ENCODE measurements at regions not wholly inside any gene's neighbourhood (a gene's known extent, or its start where the extent isn't known, plus 50 kb on each side); places are given as distances from the start of the nearest gene placed in this dataset.

GRCh38 chr16:25434064-25434463 lies 176.4 kb upstream of the ZKSCAN2 start:
- in situ Hi-C loops (cut with MboI) = no loop called here
- H3K4me3 ChIP-seq = no peak overlapping the region
- H3K9ac ChIP-seq (ENCODE audit: control insufficient read depth, insufficient read depth, low read length) = no peak overlapping the region
- no peaks in the 10 kb centered on the region for H3K4me1 ChIP-seq (ENCODE audit: control insufficient read depth, insufficient read depth, low read length)
- ChIA-PET SMC1A (ENCODE audit: uncharacterized antibody, unreplicated experiment) (no interaction called here), RAD21 (ENCODE audit: unreplicated experiment) (no interaction called here), CTCF (no interaction called here), POLR2A (no interaction called here)
- H3K9me3 ChIP-seq (replicated peaks; ENCODE audit: control insufficient read depth, insufficient read depth, low read length) = no peaks in the 10 kb centered on the region
- no peaks in the 10 kb centered on the region; a peak in 1 of 4 replicates for H3K27me3 ChIP-seq (replicated peaks in 1 of 2; ENCODE audit: control insufficient read depth in 2 of 2, insufficient read depth in 2 of 2, low read length in 1 of 2)
- FAIRE-seq = no peak
- WGBS (ENCODE audit: insufficient coverage, insufficient replicate concordance, low lambda C conversion rate, missing lambda C conversion rate) = 2% methylated on average over 3 of the region's 3 CpGs
- H4K20me1 ChIP-seq (ENCODE audit: control insufficient read depth, insufficient read depth) = no peaks in the 10 kb centered on the region
- no peak overlapping the region for H2AFZ ChIP-seq (ENCODE audit: control insufficient read depth, low read depth, low read length)
- intact Hi-C loops (cut with micrococcal nuclease; ENCODE audit: unreplicated experiment) = no loop called here
- no TSS peak for BruUV-seq (replicated peaks)
- TF ChIP-seq POLR2A (IDR thresholded peaks at IDR 0.05; ENCODE audit: low read depth, low read length) (no peak), MEF2B (IDR thresholded peaks at IDR 0.05; ENCODE audit: partially characterized antibody, poor library complexity, severe bottlenecking) (no peak), NR2F1 (conservative IDR thresholded peaks at IDR 0.05) (no peak), CHD4 (IDR thresholded peaks at IDR 0.05) (no peak), CEBPZ (IDR thresholded peaks at IDR 0.05; ENCODE audit: low read depth, low read length) (no peak), SPI1 (IDR thresholded peaks at IDR 0.05; ENCODE audit: borderline replicate concordance, insufficient read depth, low read depth, low read length) (no peak), LARP7 (IDR thresholded peaks at IDR 0.05) (no peak), EGR1 (IDR thresholded peaks at IDR 0.05; ENCODE audit: borderline replicate concordance in 1 of 2, low read depth in 2 of 2, low read length in 2 of 2) (no peak), JUND (IDR thresholded peaks at IDR 0.05; ENCODE audit: low read depth, low read length) (no peak), ZZZ3 (IDR thresholded peaks at IDR 0.05; ENCODE audit: control insufficient read depth, insufficient read length, low read depth) (no peak), BHLHE40 (IDR thresholded peaks at IDR 0.05; ENCODE audit: borderline replicate concordance in 1 of 2, low read depth in 2 of 2, low read length in 1 of 2) (no peak)
- TF ChIP-seq, protein P1, sequence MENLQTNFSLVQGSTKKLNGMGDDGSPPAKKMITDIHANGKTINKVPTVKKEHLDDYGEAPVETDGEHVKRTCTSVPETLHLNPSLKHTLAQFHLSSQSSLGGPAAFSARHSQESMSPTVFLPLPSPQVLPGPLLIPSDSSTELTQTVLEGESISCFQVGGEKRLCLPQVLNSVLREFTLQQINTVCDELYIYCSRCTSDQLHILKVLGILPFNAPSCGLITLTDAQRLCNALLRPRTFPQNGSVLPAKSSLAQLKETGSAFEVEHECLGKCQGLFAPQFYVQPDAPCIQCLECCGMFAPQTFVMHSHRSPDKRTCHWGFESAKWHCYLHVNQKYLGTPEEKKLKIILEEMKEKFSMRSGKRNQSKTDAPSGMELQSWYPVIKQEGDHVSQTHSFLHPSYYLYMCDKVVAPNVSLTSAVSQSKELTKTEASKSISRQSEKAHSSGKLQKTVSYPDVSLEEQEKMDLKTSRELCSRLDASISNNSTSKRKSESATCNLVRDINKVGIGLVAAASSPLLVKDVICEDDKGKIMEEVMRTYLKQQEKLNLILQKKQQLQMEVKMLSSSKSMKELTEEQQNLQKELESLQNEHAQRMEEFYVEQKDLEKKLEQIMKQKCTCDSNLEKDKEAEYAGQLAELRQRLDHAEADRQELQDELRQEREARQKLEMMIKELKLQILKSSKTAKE (IDR thresholded peaks at IDR 0.05; ENCODE audit: low read depth, poor library complexity, severe bottlenecking) = no peak
- TF ChIP-seq, protein P2, sequence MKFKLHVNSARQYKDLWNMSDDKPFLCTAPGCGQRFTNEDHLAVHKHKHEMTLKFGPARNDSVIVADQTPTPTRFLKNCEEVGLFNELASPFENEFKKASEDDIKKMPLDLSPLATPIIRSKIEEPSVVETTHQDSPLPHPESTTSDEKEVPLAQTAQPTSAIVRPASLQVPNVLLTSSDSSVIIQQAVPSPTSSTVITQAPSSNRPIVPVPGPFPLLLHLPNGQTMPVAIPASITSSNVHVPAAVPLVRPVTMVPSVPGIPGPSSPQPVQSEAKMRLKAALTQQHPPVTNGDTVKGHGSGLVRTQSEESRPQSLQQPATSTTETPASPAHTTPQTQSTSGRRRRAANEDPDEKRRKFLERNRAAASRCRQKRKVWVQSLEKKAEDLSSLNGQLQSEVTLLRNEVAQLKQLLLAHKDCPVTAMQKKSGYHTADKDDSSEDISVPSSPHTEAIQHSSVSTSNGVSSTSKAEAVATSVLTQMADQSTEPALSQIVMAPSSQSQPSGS (IDR thresholded peaks at IDR 0.05; ENCODE audit: low read length) = no peak
- TF ChIP-seq, protein P3, sequence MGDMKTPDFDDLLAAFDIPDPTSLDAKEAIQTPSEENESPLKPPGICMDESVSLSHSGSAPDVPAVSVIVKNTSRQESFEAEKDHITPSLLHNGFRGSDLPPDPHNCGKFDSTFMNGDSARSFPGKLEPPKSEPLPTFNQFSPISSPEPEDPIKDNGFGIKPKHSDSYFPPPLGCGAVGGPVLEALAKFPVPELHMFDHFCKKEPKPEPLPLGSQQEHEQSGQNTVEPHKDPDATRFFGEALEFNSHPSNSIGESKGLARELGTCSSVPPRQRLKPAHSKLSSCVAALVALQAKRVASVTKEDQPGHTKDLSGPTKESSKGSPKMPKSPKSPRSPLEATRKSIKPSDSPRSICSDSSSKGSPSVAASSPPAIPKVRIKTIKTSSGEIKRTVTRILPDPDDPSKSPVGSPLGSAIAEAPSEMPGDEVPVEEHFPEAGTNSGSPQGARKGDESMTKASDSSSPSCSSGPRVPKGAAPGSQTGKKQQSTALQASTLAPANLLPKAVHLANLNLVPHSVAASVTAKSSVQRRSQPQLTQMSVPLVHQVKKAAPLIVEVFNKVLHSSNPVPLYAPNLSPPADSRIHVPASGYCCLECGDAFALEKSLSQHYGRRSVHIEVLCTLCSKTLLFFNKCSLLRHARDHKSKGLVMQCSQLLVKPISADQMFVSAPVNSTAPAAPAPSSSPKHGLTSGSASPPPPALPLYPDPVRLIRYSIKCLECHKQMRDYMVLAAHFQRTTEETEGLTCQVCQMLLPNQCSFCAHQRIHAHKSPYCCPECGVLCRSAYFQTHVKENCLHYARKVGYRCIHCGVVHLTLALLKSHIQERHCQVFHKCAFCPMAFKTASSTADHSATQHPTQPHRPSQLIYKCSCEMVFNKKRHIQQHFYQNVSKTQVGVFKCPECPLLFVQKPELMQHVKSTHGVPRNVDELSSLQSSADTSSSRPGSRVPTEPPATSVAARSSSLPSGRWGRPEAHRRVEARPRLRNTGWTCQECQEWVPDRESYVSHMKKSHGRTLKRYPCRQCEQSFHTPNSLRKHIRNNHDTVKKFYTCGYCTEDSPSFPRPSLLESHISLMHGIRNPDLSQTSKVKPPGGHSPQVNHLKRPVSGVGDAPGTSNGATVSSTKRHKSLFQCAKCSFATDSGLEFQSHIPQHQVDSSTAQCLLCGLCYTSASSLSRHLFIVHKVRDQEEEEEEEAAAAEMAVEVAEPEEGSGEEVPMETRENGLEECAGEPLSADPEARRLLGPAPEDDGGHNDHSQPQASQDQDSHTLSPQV (IDR thresholded peaks at IDR 0.05) = no peak
- H3K36me3 ChIP-seq (ENCODE audit: control insufficient read depth in 2 of 2, insufficient read depth in 2 of 2, low read length in 1 of 2) = no peaks in the 10 kb centered on the region
- no peak for ATAC-seq
- DNase-seq (ENCODE audit: low read depth, low spot score) = no peak
- no peaks in the 10 kb centered on the region for H3K79me2 ChIP-seq (ENCODE audit: control insufficient read depth, insufficient read depth, low read length)
- H3K27ac ChIP-seq (ENCODE audit: control insufficient read depth, insufficient read depth) = no peak overlapping the region
- no peak overlapping the region for H3K4me2 ChIP-seq (ENCODE audit: control insufficient read depth, insufficient read depth)

Data from GM12878 (cell line).